ENCODE measurements at regions not wholly inside any gene's neighbourhood (a gene's known extent, or its start where the extent isn't known, plus 50 kb on each side); places are given as distances from the start of the nearest gene placed in this dataset.

GRCh38 chr10:130873636-130874035 is 437.9 kb downstream of the TCERG1L start:
- FAIRE-seq (no peak), DNase-seq (ENCODE audit: low read depth, low spot score) (no peak)
- no peaks in the 10 kb centered on the region for H3K9me1 ChIP-seq (ENCODE audit: control insufficient read depth, extremely low read depth, insufficient read depth, low read length)
- no peak overlapping the region for H3K4me3 ChIP-seq (ENCODE audit: control insufficient read depth in 2 of 3, extremely low read depth in 1 of 3, insufficient read depth in 2 of 3, low read depth in 1 of 3, low read length in 3 of 3)
- no peaks in the 10 kb centered on the region for H3K36me3 ChIP-seq (ENCODE audit: control insufficient read depth in 2 of 2, extremely low read depth in 1 of 2, insufficient read depth in 2 of 2, low read length in 2 of 2)
- no peaks in the 10 kb centered on the region for H4K20me1 ChIP-seq (ENCODE audit: control insufficient read depth, extremely low read depth, insufficient read depth, low read length)
- H3K9ac ChIP-seq (ENCODE audit: control insufficient read depth, extremely low read depth, insufficient read depth, low read length): no peak overlapping the region
- H3K4me2 ChIP-seq (ENCODE audit: control insufficient read depth, extremely low read depth, insufficient read depth, low read depth, low read length): no peak overlapping the region
- dilution Hi-C loops (cut with MboI; ENCODE audit: extremely low pct_ligation_motif_present, low sequenced_read_pairs): no loop called here
- H3K27ac ChIP-seq (ENCODE audit: control insufficient read depth, insufficient read depth, low read length): no peak overlapping the region
- no peaks in the 10 kb centered on the region for H3K27me3 ChIP-seq (ENCODE audit: control insufficient read depth, extremely low read depth, insufficient read depth, low read length)
- H3K9me3 ChIP-seq (ENCODE audit: control insufficient read depth, low read depth, low read length): peaks cover 4% of the 10 kb centered on the region
- H3K4me1 ChIP-seq (ENCODE audit: control insufficient read depth, extremely low read depth, insufficient read depth, low read length): no peaks in the 10 kb centered on the region
- H2AFZ ChIP-seq (ENCODE audit: control insufficient read depth, low read length): no peak overlapping the region
- TF ChIP-seq EZH2 (IDR thresholded peaks at IDR 0.05; ENCODE audit: low read length) (no peak), CTCF (optimal IDR thresholded peaks at IDR 0.05 in 1 of 3, IDR thresholded peaks at IDR 0.05 in 1 of 3, conservative IDR thresholded peaks at IDR 0.05 in 1 of 3; ENCODE audit: extremely low read depth in 1 of 3, insufficient read depth in 2 of 3, low read length in 3 of 3) (no peak)
- no peaks in the 10 kb centered on the region for H3K79me2 ChIP-seq (ENCODE audit: control insufficient read depth, insufficient read depth, low read length)

DNA sequence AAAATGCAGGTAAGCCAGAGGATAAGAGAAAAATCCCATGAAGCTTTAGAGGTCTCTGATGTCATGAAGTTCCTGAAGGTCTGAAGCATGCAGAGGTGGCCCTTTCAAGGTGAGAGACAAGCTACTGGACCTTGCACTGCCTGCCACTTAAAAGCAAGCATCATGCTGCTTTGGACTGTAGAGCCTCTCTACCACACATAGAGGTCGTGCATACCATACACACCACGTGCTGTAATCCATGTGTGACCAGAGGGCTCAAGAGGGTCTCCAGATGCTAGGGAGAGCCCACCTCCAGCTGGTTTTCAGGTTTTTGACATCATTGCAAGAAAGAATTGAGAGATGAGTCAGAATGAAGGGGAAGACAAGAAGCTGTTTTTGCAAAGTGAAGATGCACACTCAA is 436.4 kb downstream of the TCERG1L start:
- H4K20me1 ChIP-seq (ENCODE audit: control insufficient read depth, extremely low read depth, insufficient read depth, low read length): no peaks in the 10 kb centered on the region
- H3K4me3 ChIP-seq (ENCODE audit: control insufficient read depth in 2 of 3, extremely low read depth in 1 of 3, insufficient read depth in 2 of 3, low read depth in 1 of 3, low read length in 3 of 3): no peak overlapping the region
- no peak overlapping the region for H3K4me2 ChIP-seq (ENCODE audit: control insufficient read depth, extremely low read depth, insufficient read depth, low read depth, low read length)
- H3K9ac ChIP-seq (ENCODE audit: control insufficient read depth, extremely low read depth, insufficient read depth, low read length): no peak overlapping the region
- no peaks in the 10 kb centered on the region for H3K9me1 ChIP-seq (ENCODE audit: control insufficient read depth, extremely low read depth, insufficient read depth, low read length)
- no peaks in the 10 kb centered on the region for H3K4me1 ChIP-seq (ENCODE audit: control insufficient read depth, extremely low read depth, insufficient read depth, low read length)
- no peak for DNase-seq (ENCODE audit: low read depth, low spot score)
- no peak overlapping the region for H2AFZ ChIP-seq (ENCODE audit: control insufficient read depth, low read length)
- no peak overlapping the region for H3K27ac ChIP-seq (ENCODE audit: control insufficient read depth, insufficient read depth, low read length)
- TF ChIP-seq EZH2 (IDR thresholded peaks at IDR 0.05; ENCODE audit: low read length): no peak
- dilution Hi-C loops (cut with MboI; ENCODE audit: extremely low pct_ligation_motif_present, low sequenced_read_pairs): no loop called here
- H3K36me3 ChIP-seq (ENCODE audit: control insufficient read depth in 2 of 2, extremely low read depth in 1 of 2, insufficient read depth in 2 of 2, low read length in 2 of 2): no peaks in the 10 kb centered on the region
- H3K79me2 ChIP-seq (ENCODE audit: control insufficient read depth, insufficient read depth, low read length): no peaks in the 10 kb centered on the region
- H3K27me3 ChIP-seq (ENCODE audit: control insufficient read depth, extremely low read depth, insufficient read depth, low read length): no peaks in the 10 kb centered on the region
- no peak for FAIRE-seq
- peaks cover 6% of the 10 kb centered on the region for H3K9me3 ChIP-seq (ENCODE audit: control insufficient read depth, low read depth, low read length)

DNA sequence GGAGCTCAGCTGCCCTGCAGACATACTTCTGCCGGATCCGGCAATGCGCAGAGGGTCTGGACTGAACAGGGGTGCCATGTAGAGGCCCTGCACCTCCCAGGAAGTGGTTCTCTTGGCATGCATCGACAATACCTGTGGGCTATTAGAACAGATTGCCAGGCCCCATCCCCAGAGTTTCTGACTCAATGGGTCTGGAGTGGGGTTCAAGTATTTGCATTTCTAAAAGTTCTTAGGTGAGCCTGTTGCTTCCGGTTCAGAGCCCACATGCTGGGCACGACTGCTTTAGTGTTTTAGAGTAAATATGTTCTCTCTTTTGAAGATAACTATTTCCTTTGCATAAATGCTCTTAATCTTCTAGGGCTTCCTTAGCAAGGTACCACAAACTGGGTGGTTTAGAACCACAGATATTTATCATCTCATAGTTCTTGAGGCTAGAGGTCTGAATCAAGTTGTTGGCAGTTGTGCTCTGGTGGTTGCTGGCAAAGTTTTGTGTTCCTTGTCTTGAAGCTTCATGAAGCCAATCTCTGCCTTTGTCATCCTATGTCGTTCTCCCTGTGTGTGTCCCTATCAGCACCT is 435.5 kb downstream of the TCERG1L start:
- Histone ChIP-seq H3K36me3 (ENCODE audit: control insufficient read depth in 2 of 2, extremely low read depth in 1 of 2, insufficient read depth in 2 of 2, low read length in 2 of 2) (no peaks in the 10 kb centered on the region), H3K4me1 (ENCODE audit: control insufficient read depth, extremely low read depth, insufficient read depth, low read length) (no peaks in the 10 kb centered on the region), H3K9ac (ENCODE audit: control insufficient read depth, extremely low read depth, insufficient read depth, low read length) (no peak overlapping the region), H3K79me2 (ENCODE audit: control insufficient read depth, insufficient read depth, low read length) (no peaks in the 10 kb centered on the region), H3K4me2 (ENCODE audit: control insufficient read depth, extremely low read depth, insufficient read depth, low read depth, low read length) (no peak overlapping the region), H3K27ac (ENCODE audit: control insufficient read depth, insufficient read depth, low read length) (no peak overlapping the region), H3K9me3 (ENCODE audit: control insufficient read depth, low read depth, low read length) (peaks cover 6% of the 10 kb centered on the region), H3K9me1 (ENCODE audit: control insufficient read depth, extremely low read depth, insufficient read depth, low read length) (no peaks in the 10 kb centered on the region), H2AFZ (ENCODE audit: control insufficient read depth, low read length) (no peak overlapping the region), H3K4me3 (ENCODE audit: control insufficient read depth in 2 of 3, extremely low read depth in 1 of 3, insufficient read depth in 2 of 3, low read depth in 1 of 3, low read length in 3 of 3) (no peak overlapping the region), H4K20me1 (ENCODE audit: control insufficient read depth, extremely low read depth, insufficient read depth, low read length) (no peaks in the 10 kb centered on the region), H3K27me3 (ENCODE audit: control insufficient read depth, extremely low read depth, insufficient read depth, low read length) (no peaks in the 10 kb centered on the region)
- FAIRE-seq (no peak), DNase-seq (ENCODE audit: low read depth, low spot score) (no peak)
- dilution Hi-C loops (cut with MboI; ENCODE audit: extremely low pct_ligation_motif_present, low sequenced_read_pairs): no loop called here
- TF ChIP-seq EZH2 (IDR thresholded peaks at IDR 0.05; ENCODE audit: low read length) (no peak), CTCF (optimal IDR thresholded peaks at IDR 0.05 in 1 of 3, IDR thresholded peaks at IDR 0.05 in 1 of 3, conservative IDR thresholded peaks at IDR 0.05 in 1 of 3; ENCODE audit: extremely low read depth in 1 of 3, insufficient read depth in 2 of 3, low read length in 3 of 3) (no peak)
